HG03060 (cell line): ENCODE measurements at regions not wholly inside any gene's neighbourhood (a gene's known extent, or its start where the extent isn't known, plus 50 kb on each side); places are given as distances from the start of the nearest gene placed in this dataset.

Experiments
- ATAC-seq: cut with Tn5 transposase; IDR thresholded peaks from one replicate; pipeline ENCODE4 v1.9.1; 2021; ENCODE audit warnings: low read depth, moderate number of reproducible peaks; ENCODE audit not compliant: unreplicated experiment

DNA sequence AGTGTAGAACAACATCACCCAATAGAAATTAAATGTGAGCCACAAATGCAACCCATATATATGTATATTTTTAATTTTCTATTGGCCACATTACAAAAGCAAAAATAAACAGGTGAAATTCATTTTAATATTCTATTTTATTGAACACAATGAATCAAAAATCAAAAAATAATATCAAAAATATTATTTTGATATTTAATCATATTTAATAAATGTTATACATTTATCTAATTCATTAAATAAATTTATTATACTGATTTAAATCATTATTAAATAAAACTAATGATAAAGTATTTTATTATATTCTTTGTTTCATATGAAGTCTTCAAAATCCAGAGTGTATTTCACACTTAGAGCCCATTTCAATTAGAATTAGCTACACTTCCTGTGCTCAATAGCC, 98.4 kb upstream of the MANEA start:
- no peak for ATAC-seq

DNA sequence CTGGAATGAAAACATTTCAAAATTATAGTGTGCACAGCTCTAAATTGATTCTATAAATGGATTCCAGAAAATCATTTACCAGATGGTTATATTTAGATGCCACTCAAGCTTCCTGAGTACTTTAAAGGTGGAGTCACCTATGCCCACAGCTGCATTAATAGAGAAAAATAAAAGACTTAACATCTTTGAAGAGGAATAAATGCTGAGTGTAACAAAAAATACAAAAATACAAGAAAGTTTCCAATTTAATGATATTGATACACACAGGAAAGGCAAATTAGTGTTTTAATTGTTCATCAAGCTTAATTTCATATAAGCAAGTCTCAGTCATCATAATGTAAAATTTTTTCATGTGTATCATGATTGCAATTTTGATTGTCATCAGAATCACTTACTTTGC, 89.5 kb upstream of the MANEA start:
- no peak for ATAC-seq

DNA sequence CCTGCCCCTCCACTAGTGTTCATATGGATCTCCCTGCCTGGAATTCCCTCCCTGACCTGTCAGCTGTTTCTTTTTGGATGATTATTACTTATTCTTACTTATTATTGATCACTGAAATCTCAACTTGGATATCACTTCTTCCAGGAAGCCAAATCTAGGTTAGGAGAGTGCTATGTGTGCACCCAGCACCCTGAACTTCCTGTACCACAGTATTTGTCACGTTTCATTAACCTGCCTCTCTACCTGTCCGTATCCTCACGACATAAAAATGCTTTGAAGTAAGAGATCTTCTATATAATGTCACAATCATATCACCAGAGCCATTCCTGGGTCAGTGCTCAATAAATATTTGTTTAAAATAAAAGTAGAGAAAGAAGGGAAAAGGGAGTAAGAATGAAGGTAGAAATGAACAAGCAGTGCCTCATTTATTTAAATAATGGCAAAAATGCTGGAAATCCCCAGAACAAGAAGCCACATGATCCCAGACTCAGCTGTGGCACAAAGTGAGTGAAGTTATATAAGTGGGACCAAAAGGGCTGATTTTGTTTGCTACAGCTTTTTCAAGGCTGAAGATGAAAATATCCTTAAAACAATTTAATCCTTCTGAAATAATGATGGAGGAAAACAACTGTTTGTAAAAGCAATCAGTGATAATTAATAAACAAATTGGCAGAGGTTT, 88.0 kb upstream of the MANEA start:
- no peak for ATAC-seq

DNA sequence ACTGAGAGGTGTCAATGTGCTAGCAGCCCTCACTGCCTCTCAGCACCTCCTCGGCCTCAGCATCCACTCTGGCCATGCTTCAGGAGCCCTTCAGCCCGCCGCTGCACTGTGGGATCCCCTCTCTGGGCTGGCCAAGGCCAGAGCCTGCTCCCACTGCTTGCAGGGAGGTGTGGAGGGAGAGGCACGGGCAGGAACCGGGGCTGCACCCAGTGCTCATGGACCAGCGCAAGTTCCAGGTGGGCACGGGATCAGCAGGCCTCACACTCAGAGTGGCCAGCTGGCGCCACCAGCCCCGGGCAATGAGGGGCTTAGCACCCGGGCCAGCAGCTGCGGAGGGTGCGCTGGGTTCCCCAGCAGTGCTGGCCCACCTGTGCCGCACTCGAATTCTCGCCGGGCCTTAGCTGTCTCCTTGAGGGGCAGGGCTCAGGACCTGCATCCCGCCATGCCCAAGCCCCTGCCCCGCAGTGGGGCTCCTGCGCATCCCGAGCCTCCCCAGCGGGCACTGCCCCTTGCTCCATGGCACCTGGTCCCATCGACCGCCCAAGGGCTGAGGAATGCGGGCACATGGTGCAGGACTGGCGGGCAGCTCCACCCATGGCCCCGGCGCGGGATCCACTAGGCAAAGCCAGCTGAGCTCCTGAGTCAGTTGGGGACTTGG, 80.4 kb upstream of the MANEA start:
- no peak for ATAC-seq

DNA sequence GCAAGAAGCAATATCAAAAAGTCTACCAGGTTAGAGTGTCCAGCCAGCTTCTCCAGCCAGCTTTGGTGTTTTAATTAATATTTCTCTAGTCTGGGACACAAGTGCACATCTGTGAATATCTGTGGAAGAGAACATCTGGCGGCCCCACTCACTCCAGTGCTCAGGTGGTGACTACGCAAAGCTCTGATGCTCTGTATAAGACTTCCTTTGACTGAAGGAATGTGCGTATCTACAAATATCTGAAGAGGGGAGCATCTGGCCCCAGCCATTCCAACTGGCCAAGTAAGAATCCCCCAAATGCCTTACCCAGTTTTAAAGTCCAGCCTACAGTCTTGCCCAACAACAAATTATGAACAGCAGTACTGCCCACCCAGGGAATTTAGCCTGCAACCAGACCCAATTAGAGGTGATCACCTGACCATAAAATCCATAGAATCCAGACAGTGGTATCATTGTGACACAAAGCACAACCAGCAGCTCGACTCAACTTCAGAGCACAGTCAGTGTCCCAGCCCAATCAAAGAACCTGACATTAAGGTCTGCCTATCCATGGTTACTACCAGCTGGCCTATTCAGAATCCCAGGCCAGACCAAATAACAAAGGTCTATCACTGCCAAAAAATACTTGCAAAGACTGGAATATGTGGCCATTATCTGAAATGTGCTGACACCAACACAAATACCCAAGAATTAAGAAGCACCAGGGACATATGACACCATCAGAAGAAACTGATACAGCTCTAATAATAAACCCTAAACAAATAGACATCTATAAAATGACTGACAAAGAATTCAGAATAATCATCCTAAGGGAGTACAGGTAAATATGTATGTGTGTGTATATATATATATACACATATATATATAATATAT, 76.1 kb upstream of the MANEA start:
- no peak for ATAC-seq

DNA sequence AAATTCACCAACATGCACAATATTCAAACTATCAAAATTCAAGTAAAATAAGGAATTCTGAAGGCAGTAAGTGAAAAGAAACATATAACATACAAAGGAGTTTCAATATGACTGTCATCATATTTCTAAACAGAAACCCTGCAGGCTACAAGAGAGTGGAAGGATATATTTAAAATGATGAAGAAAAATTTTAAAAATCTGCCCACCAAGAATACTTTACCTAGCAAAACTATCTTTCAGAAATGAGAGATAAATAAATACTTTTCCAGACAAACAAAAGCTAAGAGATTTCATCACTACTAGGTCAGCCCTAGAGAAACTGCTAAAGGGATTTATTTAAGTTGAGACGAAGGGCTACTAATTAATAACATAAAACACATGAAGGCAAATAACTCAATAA, 73.8 kb upstream of the MANEA start:
- ATAC-seq: no peak

DNA sequence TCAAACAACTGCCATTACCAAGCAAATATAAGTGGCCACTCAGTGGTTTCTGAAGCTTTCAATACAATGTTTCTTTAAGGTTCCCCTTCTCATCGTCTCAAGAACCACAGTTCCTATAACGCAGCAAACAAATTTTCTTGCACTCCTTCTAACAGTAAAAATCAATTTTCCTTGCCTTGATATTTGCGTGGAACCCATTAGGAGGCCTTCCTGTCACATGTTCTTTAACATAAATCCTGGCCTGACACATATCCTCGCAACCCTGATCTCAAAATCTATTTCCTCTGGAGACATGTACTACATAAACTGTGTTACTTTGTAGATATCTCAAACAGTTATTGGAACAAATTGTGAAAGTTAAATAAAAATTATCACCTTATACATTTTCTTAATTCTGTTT, 65.9 kb upstream of the MANEA start:
- no peak for ATAC-seq

DNA sequence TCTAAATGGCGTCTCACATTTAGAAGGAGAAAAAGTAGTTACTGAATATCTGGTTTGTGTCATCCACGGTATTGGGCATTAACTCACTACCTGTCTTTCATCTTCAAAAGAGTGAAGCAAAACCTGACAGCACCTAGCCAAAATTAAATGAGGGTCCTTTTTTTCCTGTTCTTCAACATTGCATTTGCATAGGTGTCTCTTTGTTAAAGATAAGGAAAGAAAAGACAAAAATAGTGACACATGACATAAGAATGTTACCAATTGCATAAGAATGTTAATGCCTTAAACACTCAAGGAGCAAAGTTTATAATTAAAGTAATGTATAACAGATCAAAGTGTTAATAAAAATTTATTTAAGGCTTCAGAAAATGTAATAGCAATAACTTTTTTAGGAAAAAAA, 61.4 kb upstream of the MANEA start:
- ATAC-seq: no peak

DNA sequence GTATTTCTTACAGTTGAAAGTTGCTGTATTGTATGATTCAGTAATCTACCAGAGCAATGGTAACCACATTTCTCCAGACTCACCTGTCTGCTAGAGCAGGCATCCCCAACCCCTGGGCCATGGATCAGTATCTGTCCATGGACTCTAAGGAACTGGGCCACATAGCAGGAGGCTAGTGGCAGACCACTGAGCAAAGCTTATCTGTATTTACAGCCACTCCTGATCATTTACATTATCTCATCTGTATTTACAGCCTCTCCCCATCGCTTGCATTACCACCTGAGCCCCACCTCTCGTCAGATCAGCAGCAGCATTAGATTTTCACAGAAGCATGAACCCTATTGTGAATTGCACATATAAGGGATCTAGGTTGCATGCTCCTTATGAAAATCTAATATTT, 60.3 kb upstream of the MANEA start:
- no peak for ATAC-seq

DNA sequence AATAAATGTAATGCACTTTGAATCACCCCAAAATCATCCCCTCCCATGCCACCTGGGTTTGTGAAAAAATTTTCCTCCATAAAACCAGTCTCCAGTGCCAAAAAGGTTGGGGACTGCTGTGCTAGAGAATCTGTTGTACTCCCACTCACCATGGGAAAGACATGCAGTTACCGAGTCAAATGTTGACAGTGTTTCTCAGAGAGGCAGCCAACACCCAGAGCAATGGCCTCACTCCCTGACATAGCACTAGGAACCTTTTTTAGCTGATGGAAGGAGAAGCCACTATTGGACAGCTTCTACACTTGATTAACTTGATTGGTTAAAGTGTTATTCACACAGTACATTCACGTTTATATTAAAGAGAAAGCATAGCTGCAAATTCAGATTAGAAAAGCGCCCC, 59.8 kb upstream of the MANEA start:
- no peak for ATAC-seq

DNA sequence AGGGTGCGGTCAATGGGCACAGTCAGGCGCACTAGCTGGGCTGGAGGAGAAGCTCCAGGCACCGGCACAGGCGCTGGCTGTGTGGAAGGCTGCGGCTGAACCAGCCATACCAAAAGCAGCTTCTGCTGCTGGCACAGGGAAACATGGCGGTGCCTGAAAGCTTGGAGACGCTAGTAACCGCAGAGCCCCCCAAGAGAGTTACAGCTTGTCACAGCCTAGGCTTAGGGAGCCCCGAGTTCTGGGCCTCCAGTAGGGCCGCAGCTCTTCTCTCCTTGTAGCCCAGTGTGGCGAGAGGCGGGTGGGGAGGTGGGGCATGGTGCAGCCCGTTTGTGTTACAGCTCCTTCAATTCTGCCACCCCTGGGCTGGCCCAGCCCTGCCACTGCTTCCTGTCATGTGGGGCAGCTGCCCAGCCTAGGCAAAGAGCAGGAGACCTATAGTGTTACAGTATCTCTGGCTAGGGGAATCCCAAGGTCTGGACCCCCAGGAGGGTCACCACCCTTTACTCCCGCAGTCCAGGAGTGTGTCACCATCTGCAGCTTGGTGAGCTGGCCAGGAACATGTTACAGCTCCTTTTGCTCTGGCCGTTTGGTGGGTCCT, 58.6 kb upstream of the MANEA start:
- ATAC-seq: no peak

DNA sequence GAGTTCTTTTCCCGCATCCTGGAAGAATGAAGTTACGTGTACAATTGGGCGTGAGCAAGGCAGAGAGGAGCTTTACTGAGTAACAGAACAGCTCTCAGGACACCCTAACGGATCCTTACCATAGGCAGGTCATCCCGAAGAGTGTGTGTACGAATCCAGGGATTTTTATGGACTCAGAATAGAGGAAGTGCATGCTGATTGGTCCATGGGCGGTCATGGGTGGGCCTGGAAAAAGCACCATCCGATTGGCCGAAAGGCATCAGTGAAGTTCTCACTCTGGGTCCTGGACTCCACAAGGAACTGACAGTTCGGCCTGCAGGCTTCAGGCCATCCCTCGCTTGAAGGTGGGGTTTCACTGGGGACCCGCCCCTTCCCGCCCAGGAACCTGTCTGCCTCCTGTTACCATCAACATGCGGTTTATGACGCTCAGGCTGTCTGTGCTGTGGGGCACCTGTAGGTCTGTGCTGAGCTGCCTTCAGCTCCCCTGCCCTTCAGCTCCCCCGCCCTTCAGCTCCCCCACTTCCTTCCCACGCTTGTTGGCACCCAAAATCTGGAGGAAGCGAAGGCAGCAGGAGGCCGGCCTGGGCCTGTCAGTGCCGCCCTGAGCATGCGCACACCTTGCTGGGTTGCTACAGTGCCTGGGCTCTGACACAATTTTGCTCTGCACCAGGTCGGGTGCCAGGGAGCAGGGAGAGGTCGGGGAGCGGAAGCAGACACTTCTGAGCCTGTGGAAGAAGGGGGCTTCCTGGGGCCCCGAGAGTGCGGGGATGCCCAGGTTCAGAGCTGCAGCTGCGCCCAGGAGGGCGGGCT, 57.9 kb upstream of the MANEA start:
- ATAC-seq: no peak

DNA sequence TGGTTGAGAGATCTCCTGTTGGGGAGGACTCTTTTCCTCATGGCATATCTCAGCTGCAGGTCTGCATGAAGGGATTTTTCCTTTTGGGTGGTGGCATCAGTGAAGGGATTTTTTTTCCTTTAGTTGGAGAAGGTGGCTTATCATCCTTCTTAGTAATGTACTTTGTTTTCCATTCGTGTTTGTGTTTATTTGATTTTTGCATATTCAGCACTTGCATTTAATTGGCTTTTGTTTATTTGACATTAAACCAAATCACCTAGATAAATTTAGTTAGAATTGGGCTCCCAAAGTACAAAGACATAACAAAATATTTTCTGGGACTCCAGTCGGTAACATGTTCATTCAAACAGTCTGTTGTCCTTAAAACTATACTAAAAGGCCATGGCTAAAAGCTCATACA, 56.2 kb upstream of the MANEA start:
- ATAC-seq: no peak
